HEK293 (cell line): ENCODE measurements at regions not wholly inside any gene's neighbourhood (a gene's known extent, or its start where the extent isn't known, plus 50 kb on each side); places are given as distances from the start of the nearest gene placed in this dataset.

Experiments
- CTCF ChIP-seq: fragments of 450-650 bp; formaldehyde crosslinking; IDR thresholded peaks from 2 replicates; pipeline ENCODE4 v1.5.1; 2016; ENCODE audit warnings: missing biosample characterization, missing genetic modification characterization
- GLI4 ChIP-seq: fragments of 450-650 bp; formaldehyde crosslinking; IDR thresholded peaks from 2 replicates; pipeline ENCODE4 v1.5.1; 2016; ENCODE audit warnings: missing biosample characterization, missing genetic modification characterization
- PRDM4 ChIP-seq: fragments of 450-650 bp; formaldehyde crosslinking; IDR thresholded peaks from 2 replicates; pipeline ENCODE4 v1.5.1; 2017; ENCODE audit warnings: missing biosample characterization, missing genetic modification characterization
- TCF7L2 ChIP-seq: IDR thresholded peaks from 2 replicates; pipeline ENCODE4 v1.6.1; 2011; ENCODE audit warnings: low read depth, mild to moderate bottlenecking, inconsistent platforms, low read length, moderate library complexity, borderline replicate concordance
- ZNF175 ChIP-seq: fragments of 450-650 bp; formaldehyde crosslinking; IDR thresholded peaks from 2 replicates; pipeline ENCODE4 v1.5.1; 2016; ENCODE audit warnings: missing biosample characterization, missing genetic modification characterization
- ZNF24 ChIP-seq: fragments of 450-650 bp; formaldehyde crosslinking; IDR thresholded peaks from 2 replicates; pipeline ENCODE4 v1.5.1; 2016; ENCODE audit warnings: missing biosample characterization, missing genetic modification characterization
- ZNF274 ChIP-seq, 2 experiments: fragments of 200-500 bp in 1 of 2; fragments of 450-650 bp in 1 of 2; sonication (Bioruptor generic) in 1 of 2; formaldehyde crosslinking in 1 of 2; IDR thresholded peaks; 2 replicates each; pipeline versions ENCODE4 v1.5.1 to v1.6.1; 2014 to 2016; ENCODE audit warnings: borderline replicate concordance in 1 of 2, inconsistent platforms in 1 of 2, low read length in 1 of 2, missing biosample characterization in 1 of 2, missing genetic modification characterization in 1 of 2
- ZNF404 ChIP-seq: fragments of 450-650 bp; formaldehyde crosslinking; IDR thresholded peaks from 2 replicates; pipeline ENCODE4 v1.5.1; 2017; ENCODE audit warnings: missing biosample characterization, missing genetic modification characterization
- ZNF548 ChIP-seq: fragments of 450-650 bp; formaldehyde crosslinking; IDR thresholded peaks from 2 replicates; pipeline ENCODE4 v1.5.1; 2016; ENCODE audit warnings: missing biosample characterization, missing genetic modification characterization
- ZNF555 ChIP-seq: fragments of 450-650 bp; formaldehyde crosslinking; conservative IDR thresholded peaks from 2 replicates; pipeline ENCODE4 v1.5.1; 2017; ENCODE audit warnings: missing biosample characterization, mild to moderate bottlenecking, missing genetic modification characterization, inconsistent platforms
- ZNF768 ChIP-seq: fragments of 450-650 bp; formaldehyde crosslinking; IDR thresholded peaks from 2 replicates; pipeline ENCODE4 v1.5.1; 2018; ENCODE audit warnings: missing biosample characterization, mild to moderate bottlenecking, missing genetic modification characterization

GRCh38 chr7:22662036-22662435, 65.0 kb upstream of the IL6 start:
- no peak for TF ChIP-seq TCF7L2
- TF ChIP-seq ZNF175 (tag by site-specific recombination), result no peak
- no peak for TF ChIP-seq GLI4 (tag by site-specific recombination)
- TF ChIP-seq ZNF24 (tag by site-specific recombination), result no peak
- TF ChIP-seq ZNF768, result no peak
- TF ChIP-seq ZNF548 (tag by site-specific recombination), result no peak
- TF ChIP-seq ZNF404, result no peak
- TF ChIP-seq ZNF274 (IDR thresholded peaks at IDR 0.05; ENCODE audit: low read length), result no peak
- no peak for TF ChIP-seq ZNF274 (tag by site-specific recombination; IDR thresholded peaks at IDR 0.05; ENCODE audit: borderline replicate concordance)
- no peak for TF ChIP-seq CTCF (tag by site-specific recombination)
- TF ChIP-seq ZNF555 (tag by site-specific recombination), result no peak
- no peak for TF ChIP-seq PRDM4 (tag by site-specific recombination)
